NT2/D1 (cell line): ENCODE measurements at regions not wholly inside any gene's neighbourhood (a gene's known extent, or its start where the extent isn't known, plus 50 kb on each side); places are given as distances from the start of the nearest gene placed in this dataset.

Source experiments
- DNase-seq: peaks from one replicate; pipeline ENCODE4 v3.0.0-alpha.2; 2011; ENCODE audit warnings: low read depth, low spot score
- H3K27me3 ChIP-seq: 2 replicates; pipeline ENCODE4 v1.6.0; 2011; ENCODE audit warnings: mild to moderate bottlenecking; ENCODE audit not compliant: insufficient read length, insufficient read depth
- H3K36me3 ChIP-seq: 2 replicates; pipeline ENCODE4 v1.6.1; 2011; ENCODE audit warnings: mild to moderate bottlenecking, low read length, mixed read lengths; ENCODE audit not compliant: insufficient read depth, insufficient read length
- H3K4me1 ChIP-seq: 2 replicates; pipeline ENCODE4 v1.5.1; 2011; ENCODE audit not compliant: insufficient read depth, insufficient read length
- H3K4me3 ChIP-seq: 2 replicates; pipeline ENCODE4 v1.5.1; 2011; ENCODE audit warnings: low read depth; ENCODE audit not compliant: insufficient read length
- H3K9ac ChIP-seq: 2 replicates; pipeline ENCODE4 v1.6.0; 2011; ENCODE audit warnings: low read depth; ENCODE audit not compliant: insufficient read length
- H3K9me3 ChIP-seq: 2 replicates; pipeline ENCODE4 v1.5.1; 2011; ENCODE audit warnings: mild to moderate bottlenecking, low read length; ENCODE audit not compliant: insufficient read depth
- SUZ12 ChIP-seq: IDR thresholded peaks from 2 replicates; pipeline ENCODE4 v1.6.1; 2011; ENCODE audit not compliant: insufficient read length, insufficient read depth; ENCODE audit errors: extremely low read depth
- YY1 ChIP-seq: IDR thresholded peaks from 2 replicates; pipeline ENCODE4 v1.6.1; 2011; ENCODE audit not compliant: insufficient read length, insufficient read depth
- ZNF274 ChIP-seq: IDR thresholded peaks from 2 replicates; pipeline ENCODE4 v1.6.1; 2011; ENCODE audit warnings: mild to moderate bottlenecking, low read depth, low read length

- no peaks in the 10 kb centered on the region for H3K27me3 ChIP-seq
- H3K4me3 ChIP-seq: no peak overlapping the region
- TF ChIP-seq ZNF274: no peak
- no peak for TF ChIP-seq SUZ12
- no peak for TF ChIP-seq YY1
- no peaks in the 10 kb centered on the region for H3K36me3 ChIP-seq
- H3K9me3 ChIP-seq: peaks cover 5% of the 10 kb centered on the region; the same call in 1 of the 2 replicates
- peak; percentile 65 for DNase-seq
- peak overlapping the region; percentile 66 for H3K9ac ChIP-seq
- H3K4me1 ChIP-seq: peaks cover 10% of the 10 kb centered on the region
Observed at GRCh38 chr1:83693427-83694126, 305.4 kb downstream of the TTLL7 start.

- DNase-seq: peak; percentile 97
- Histone ChIP-seq H3K36me3 (no peaks in the 10 kb centered on the region), H3K9ac (peak overlapping the region; percentile 66), H3K27me3 (no peaks in the 10 kb centered on the region), H3K9me3 (peaks cover 5% of the 10 kb centered on the region; the same call in 1 of the 2 replicates), H3K4me1 (peaks cover 10% of the 10 kb centered on the region), H3K4me3 (peak overlapping the region; percentile 6)
- TF ChIP-seq SUZ12 (no peak), YY1 (peak; percentile 6), ZNF274 (no peak)
Observed at GRCh38 chr1:83692524-83693381, 306.2 kb downstream of the TTLL7 start.

GRCh38 chr1:83691953-83692500, 306.9 kb downstream of the TTLL7 start:
- TF ChIP-seq SUZ12 (no peak), ZNF274 (no peak), YY1 (no peak)
- no peak for DNase-seq
- no peaks in the 10 kb centered on the region for H3K36me3 ChIP-seq
- peak overlapping the region; percentile 6 for H3K4me3 ChIP-seq
- H3K9ac ChIP-seq: peak overlapping the region; percentile 50
- H3K27me3 ChIP-seq: no peaks in the 10 kb centered on the region
- peaks cover 10% of the 10 kb centered on the region for H3K4me1 ChIP-seq
- H3K9me3 ChIP-seq: peaks cover 5% of the 10 kb centered on the region; the same call in 1 of the 2 replicates

- no peaks in the 10 kb centered on the region for H3K36me3 ChIP-seq
- no peaks in the 10 kb centered on the region for H3K27me3 ChIP-seq
- H3K4me3 ChIP-seq: no peak overlapping the region
- peaks cover 10% of the 10 kb centered on the region for H3K4me1 ChIP-seq
- no peak for TF ChIP-seq ZNF274
- no peak for TF ChIP-seq YY1
- no peak for TF ChIP-seq SUZ12
- H3K9me3 ChIP-seq: peaks cover 5% of the 10 kb centered on the region; the same call in 1 of the 2 replicates
- no peak for DNase-seq
- H3K9ac ChIP-seq: no peak overlapping the region
Observed at GRCh38 chr1:83689921-83690868, 308.7 kb downstream of the TTLL7 start.

GRCh38 chr1:83682132-83682531, 316.8 kb downstream of the TTLL7 start:
- Histone ChIP-seq H3K27me3 (no peaks in the 10 kb centered on the region), H3K4me3 (no peak overlapping the region), H3K4me1 (no peaks in the 10 kb centered on the region), H3K9ac (no peak overlapping the region), H3K9me3 (no peaks in the 10 kb centered on the region), H3K36me3 (no peaks in the 10 kb centered on the region)
- TF ChIP-seq SUZ12: no peak
- TF ChIP-seq ZNF274: no peak
- TF ChIP-seq YY1: no peak
- DNase-seq: no peak

GRCh38 chr1:83676106-83676505, 322.8 kb downstream of the TTLL7 start:
- Histone ChIP-seq H3K9ac (no peak overlapping the region), H3K4me3 (no peak overlapping the region), H3K36me3 (no peaks in the 10 kb centered on the region), H3K27me3 (no peaks in the 10 kb centered on the region), H3K4me1 (no peaks in the 10 kb centered on the region), H3K9me3 (no peaks in the 10 kb centered on the region)
- no peak for DNase-seq
- TF ChIP-seq YY1 (no peak), ZNF274 (no peak), SUZ12 (no peak)
